ENCODE measurements at regions not wholly inside any gene's neighbourhood (a gene's known extent, or its start where the extent isn't known, plus 50 kb on each side); places are given as distances from the start of the nearest gene placed in this dataset.

GRCh38 chr14:99326041-99326710, 54.2 kb upstream of the BCL11B start:
- intact Hi-C loops (cut with DNase I): loop anchor here in 1 of 10 donors (10.0 kb wide), 1 partner anchor 89 kb away; no protein-coding TSS in a partner anchor
- H3K9me3 ChIP-seq: no peaks in the 10 kb centered on the region
- DNase-seq: no peak
- peaks cover 0 to 3% (median 0%) of the 10 kb centered on the region in 12 donors for H3K4me1 ChIP-seq
- H3K27ac ChIP-seq: no peak overlapping the region
- H3K27me3 ChIP-seq: peaks cover 0 to 33% (median 5%) of the 10 kb centered on the region in 9 donors
- TF ChIP-seq POLR2A (IDR thresholded peaks at IDR 0.05) (no peak), CTCF (IDR thresholded peaks at IDR 0.05) (no peak)
- H3K36me3 ChIP-seq: no peaks in the 10 kb centered on the region
- ATAC-seq: no peak
- 82 to 89% (median 85%) methylated on average over 7 to 8 of the region's 8 CpGs for WGBS, 4 donors
- no peak overlapping the region for H3K4me3 ChIP-seq

- Histone ChIP-seq H3K9me3 (no peaks in the 10 kb centered on the region), H3K36me3 (no peaks in the 10 kb centered on the region), H3K4me1 (peaks cover 0 to 3% (median 0%) of the 10 kb centered on the region in 12 donors), H3K27me3 (peaks cover 0 to 36% (median 5%) of the 10 kb centered on the region in 9 donors), H3K4me3 (no peak overlapping the region), H3K27ac (no peak overlapping the region)
- WGBS, 4 donors: 85 to 94% (median 90%) methylated on average over 8 of the region's 8 CpGs
- TF ChIP-seq POLR2A (IDR thresholded peaks at IDR 0.05) (no peak), CTCF (IDR thresholded peaks at IDR 0.05) (no peak)
- DNase-seq (no peak), ATAC-seq (no peak)
- intact Hi-C loops (cut with DNase I): loop anchor here in 1 of 10 donors (10.0 kb wide), 1 partner anchor 89 kb away; no protein-coding TSS in a partner anchor
Observed at GRCh38 chr14:99325591-99325990, 53.6 kb upstream of the BCL11B start.

GRCh38 chr14:99325016-99325415, 53.0 kb upstream of the BCL11B start:
- H3K36me3 ChIP-seq: no peaks in the 10 kb centered on the region
- no peak overlapping the region for H3K4me3 ChIP-seq
- H3K27me3 ChIP-seq: peaks cover 0 to 39% (median 5%) of the 10 kb centered on the region in 9 donors
- WGBS, 4 donors: 83 to 86% (median 84%) methylated on average over 9 of the region's 9 CpGs
- DNase-seq (no peak), ATAC-seq (no peak)
- H3K27ac ChIP-seq: no peak overlapping the region
- intact Hi-C loops (cut with DNase I): loop anchor here in 1 of 10 donors (10.0 kb wide), 1 partner anchor 90 kb away; no protein-coding TSS in a partner anchor
- no peaks in the 10 kb centered on the region for H3K9me3 ChIP-seq
- TF ChIP-seq CTCF (IDR thresholded peaks at IDR 0.05): no peak
- no peak for TF ChIP-seq POLR2A (IDR thresholded peaks at IDR 0.05)
- H3K4me1 ChIP-seq: peaks cover 0 to 3% (median 0%) of the 10 kb centered on the region in 12 donors

GRCh38 chr14:99324291-99324690, 52.3 kb upstream of the BCL11B start:
- Histone ChIP-seq H3K4me1 (peaks cover 0 to 3% (median 0%) of the 10 kb centered on the region in 12 donors), H3K9me3 (no peaks in the 10 kb centered on the region), H3K36me3 (no peaks in the 10 kb centered on the region), H3K27me3 (peaks cover 0 to 40% (median 5%) of the 10 kb centered on the region in 9 donors), H3K4me3 (no peak overlapping the region), H3K27ac (no peak overlapping the region)
- 78 to 83% (median 80%) methylated on average over 8 of the region's 8 CpGs for WGBS, 4 donors
- intact Hi-C loops (cut with DNase I): loop anchor here in 1 of 10 donors (10.0 kb wide), 1 partner anchor 91 kb away; no protein-coding TSS in a partner anchor
- no peak for DNase-seq
- no peak for ATAC-seq
- no peak for TF ChIP-seq POLR2A (IDR thresholded peaks at IDR 0.05)
- TF ChIP-seq CTCF (IDR thresholded peaks at IDR 0.05): no peak
